ENCODE measurements at regions not wholly inside any gene's neighbourhood (a gene's known extent, or its start where the extent isn't known, plus 50 kb on each side); places are given as distances from the start of the nearest gene placed in this dataset.

- DNase-seq, result no peak
- WGBS, 5 donors, result 62 to 84% (median 81%) methylated on average over 6 of the region's 6 CpGs
- intact Hi-C loops (cut with DNase I; ENCODE audit: low total_unique reads), result no loop called here
Observed at GRCh38 chr1:82279241-82279640, 478.5 kb downstream of the ADGRL2 start.

GRCh38 chr1:82273816-82274215 is 473.1 kb downstream of the ADGRL2 start:
- intact Hi-C loops (cut with DNase I; ENCODE audit: low total_unique reads), result no loop called here
- DNase-seq, result no peak
- Histone ChIP-seq H3K9me3 (no peaks in the 10 kb centered on the region), H3K27ac (no peak overlapping the region), H3K4me3 (no peak overlapping the region), H3K36me3 (no peaks in the 10 kb centered on the region), H3K4me1 (peaks cover 0 to 7% (median 0%) of the 10 kb centered on the region in 4 donors), H3K27me3 (no peaks in the 10 kb centered on the region)
- 64 to 77% (median 72%) methylated on average over 2 of the region's 2 CpGs for whole genome bisulfite sequencing, 5 donors
- no peak for TF ChIP-seq POLR2A (IDR thresholded peaks at IDR 0.05)
- no peak for TF ChIP-seq CTCF (IDR thresholded peaks at IDR 0.05)
- TF ChIP-seq POLR2AphosphoS5 (IDR thresholded peaks at IDR 0.05), result no peak
- no peak for TF ChIP-seq EP300 (IDR thresholded peaks at IDR 0.05)

More at GRCh38 chr1:82279241-82279640, 478.5 kb downstream of the ADGRL2 start:
- Histone ChIP-seq H3K9me3 (no peaks in the 10 kb centered on the region), H3K36me3 (no peaks in the 10 kb centered on the region), H3K4me3 (no peak overlapping the region), H3K27ac (no peak overlapping the region), H3K4me1 (no peaks in the 10 kb centered on the region), H3K27me3 (no peaks in the 10 kb centered on the region)
- TF ChIP-seq POLR2AphosphoS5 (IDR thresholded peaks at IDR 0.05), result no peak

GRCh38 chr1:82269431-82269830 is 468.7 kb downstream of the ADGRL2 start:
- intact Hi-C loops (cut with DNase I; ENCODE audit: low total_unique reads), result no loop called here
- no peak overlapping the region for H3K4me3 ChIP-seq
- no peak overlapping the region for H3K27ac ChIP-seq
- 65 to 76% (median 69%) methylated on average over 5 of the region's 5 CpGs for WGBS, 5 donors
- peak in 1 of 2 donors; percentile 23 for DNase-seq
- TF ChIP-seq EP300 (IDR thresholded peaks at IDR 0.05) (no peak), POLR2A (IDR thresholded peaks at IDR 0.05) (no peak), CTCF (IDR thresholded peaks at IDR 0.05) (no peak), POLR2AphosphoS5 (IDR thresholded peaks at IDR 0.05) (no peak)
- peaks cover 0 to 7% (median 0%) of the 10 kb centered on the region in 4 donors for H3K4me1 ChIP-seq
- no peaks in the 10 kb centered on the region for H3K27me3 ChIP-seq
- H3K9me3 ChIP-seq, result no peaks in the 10 kb centered on the region
- no peaks in the 10 kb centered on the region for H3K36me3 ChIP-seq

GRCh38 chr1:82268826-82269225 is 468.1 kb downstream of the ADGRL2 start:
- WGBS, 5 donors, result 35 to 77% (median 42%) methylated on average over 1 of the region's 1 CpG
- no peaks in the 10 kb centered on the region for H3K36me3 ChIP-seq
- peaks cover 0 to 7% (median 0%) of the 10 kb centered on the region in 4 donors for H3K4me1 ChIP-seq
- no peaks in the 10 kb centered on the region for H3K27me3 ChIP-seq
- H3K27ac ChIP-seq, result no peak overlapping the region
- peak in 1 of 2 donors; percentile 34 for DNase-seq
- no peaks in the 10 kb centered on the region for H3K9me3 ChIP-seq
- intact Hi-C loops (cut with DNase I; ENCODE audit: low total_unique reads), result no loop called here
- H3K4me3 ChIP-seq, result no peak overlapping the region
- no peak for TF ChIP-seq EP300 (IDR thresholded peaks at IDR 0.05)
- no peak for TF ChIP-seq CTCF (IDR thresholded peaks at IDR 0.05)
- TF ChIP-seq POLR2AphosphoS5 (IDR thresholded peaks at IDR 0.05), result no peak
- TF ChIP-seq POLR2A (IDR thresholded peaks at IDR 0.05), result no peak

- intact Hi-C loops (cut with DNase I; ENCODE audit: low total_unique reads), result no loop called here
- TF ChIP-seq CTCF (IDR thresholded peaks at IDR 0.05) (no peak), POLR2AphosphoS5 (IDR thresholded peaks at IDR 0.05) (no peak), POLR2A (IDR thresholded peaks at IDR 0.05) (no peak), EP300 (IDR thresholded peaks at IDR 0.05) (no peak)
- no peaks in the 10 kb centered on the region for H3K9me3 ChIP-seq
- 42 to 64% (median 48%) methylated on average over 1 of the region's 1 CpG for WGBS, 5 donors
- no peaks in the 10 kb centered on the region for H3K27me3 ChIP-seq
- H3K4me1 ChIP-seq, result peaks cover 0 to 7% (median 0%) of the 10 kb centered on the region in 4 donors
- H3K4me3 ChIP-seq, result no peak overlapping the region
- DNase-seq, result no peak
- no peak overlapping the region for H3K27ac ChIP-seq
- no peaks in the 10 kb centered on the region for H3K36me3 ChIP-seq
Observed at GRCh38 chr1:82266351-82266750, 465.6 kb downstream of the ADGRL2 start.

All from stomach (tissue), 8 donors.